Spleen (tissue), 7 donors: ENCODE measurements at regions not wholly inside any gene's neighbourhood (a gene's known extent, or its start where the extent isn't known, plus 50 kb on each side); places are given as distances from the start of the nearest gene placed in this dataset.

ENCODE experiments used
- POLR2A ChIP-seq, 3 donors: fragments of 450-650 bp; IDR thresholded peaks; one replicate each; pipeline ENCODE4 v1.5.1; 2017; ENCODE audit warnings: antibody characterized with exemption in 3 of 3, mild to moderate bottlenecking in 1 of 3
- TF ChIP-seq, protein P1 (sequence below), 11 experiments: fragments of 200-600 bp in 7 of 11; fragments of 450-650 bp in 4 of 11; sonication (generic) in 4 of 11; IDR thresholded peaks in 8 of 11; conservative IDR thresholded peaks in 3 of 11; 1 replicate in 7 of 11; 2 replicates in 4 of 11; pipeline versions ENCODE4 v1.4.0 to v1.8.0; 2016 to 2021; ENCODE audit warnings: antibody characterized with exemption in 11 of 11, inconsistent platforms in 4 of 11, mild to moderate bottlenecking in 1 of 11
- donor health status: DM: no; HTN: no; CAD: no; lungs with moderate emphysema.
- donor health status: DM: no; HTN: no; CAD: no.
- donor health status: DM: no; HTN: no; CAD: no.

DNA sequence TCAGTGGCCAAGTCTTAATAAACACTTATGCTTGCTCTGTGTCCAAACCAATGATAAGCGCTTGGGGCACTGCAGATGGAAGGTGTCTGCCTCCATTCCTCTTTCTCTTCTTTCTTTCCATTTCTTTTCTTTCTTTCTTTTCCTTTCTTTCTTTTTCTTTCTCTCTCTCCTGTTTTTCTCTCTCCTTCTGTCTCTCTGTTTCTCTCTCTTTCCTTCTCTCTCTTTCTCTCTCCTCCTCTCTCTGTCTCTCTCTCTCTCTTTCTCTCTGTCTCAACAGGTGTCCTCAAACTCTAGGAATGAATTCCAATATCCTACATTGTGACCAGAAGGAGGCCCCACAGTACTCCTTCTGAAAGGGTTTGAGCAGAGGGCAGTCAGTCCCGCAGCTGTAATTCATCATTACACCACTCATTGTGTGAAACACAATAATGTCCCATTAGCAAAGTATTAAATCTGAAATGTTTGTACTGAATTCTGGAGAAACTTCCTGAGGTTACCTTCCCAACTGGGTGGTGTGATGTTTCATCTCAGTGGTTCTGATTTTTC, 66.5 kb upstream of the PAGE1 start:
- TF ChIP-seq, protein P1, sequence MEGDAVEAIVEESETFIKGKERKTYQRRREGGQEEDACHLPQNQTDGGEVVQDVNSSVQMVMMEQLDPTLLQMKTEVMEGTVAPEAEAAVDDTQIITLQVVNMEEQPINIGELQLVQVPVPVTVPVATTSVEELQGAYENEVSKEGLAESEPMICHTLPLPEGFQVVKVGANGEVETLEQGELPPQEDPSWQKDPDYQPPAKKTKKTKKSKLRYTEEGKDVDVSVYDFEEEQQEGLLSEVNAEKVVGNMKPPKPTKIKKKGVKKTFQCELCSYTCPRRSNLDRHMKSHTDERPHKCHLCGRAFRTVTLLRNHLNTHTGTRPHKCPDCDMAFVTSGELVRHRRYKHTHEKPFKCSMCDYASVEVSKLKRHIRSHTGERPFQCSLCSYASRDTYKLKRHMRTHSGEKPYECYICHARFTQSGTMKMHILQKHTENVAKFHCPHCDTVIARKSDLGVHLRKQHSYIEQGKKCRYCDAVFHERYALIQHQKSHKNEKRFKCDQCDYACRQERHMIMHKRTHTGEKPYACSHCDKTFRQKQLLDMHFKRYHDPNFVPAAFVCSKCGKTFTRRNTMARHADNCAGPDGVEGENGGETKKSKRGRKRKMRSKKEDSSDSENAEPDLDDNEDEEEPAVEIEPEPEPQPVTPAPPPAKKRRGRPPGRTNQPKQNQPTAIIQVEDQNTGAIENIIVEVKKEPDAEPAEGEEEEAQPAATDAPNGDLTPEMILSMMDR (IDR thresholded peaks at IDR 0.05 in 8 of 11, conservative IDR thresholded peaks at IDR 0.05 in 3 of 11) = no peak
- TF ChIP-seq POLR2A (IDR thresholded peaks at IDR 0.05) = no peak
